ENCODE measurements at regions not wholly inside any gene's neighbourhood (a gene's known extent, or its start where the extent isn't known, plus 50 kb on each side); places are given as distances from the start of the nearest gene placed in this dataset.

DNA sequence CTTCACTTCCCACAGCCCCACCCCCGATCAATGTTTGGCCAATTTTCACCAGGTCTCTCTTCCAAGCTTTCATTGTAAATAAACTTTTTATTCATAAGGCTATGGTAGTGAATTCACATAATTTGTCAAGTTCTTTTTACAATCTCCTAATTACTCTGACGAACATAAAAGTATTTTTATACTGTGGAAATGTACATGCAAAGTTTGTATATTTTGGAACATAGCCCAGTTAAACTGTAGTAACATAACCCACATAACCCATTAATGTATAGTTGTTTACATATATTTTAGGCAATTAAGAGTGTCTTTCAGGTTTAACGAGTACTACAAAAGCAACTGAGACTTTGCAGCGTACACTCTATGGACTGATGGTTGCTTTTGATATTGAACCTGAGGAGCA is 228.3 kb upstream of the ERBB4 start:
- DNase-seq: no peak

DNA sequence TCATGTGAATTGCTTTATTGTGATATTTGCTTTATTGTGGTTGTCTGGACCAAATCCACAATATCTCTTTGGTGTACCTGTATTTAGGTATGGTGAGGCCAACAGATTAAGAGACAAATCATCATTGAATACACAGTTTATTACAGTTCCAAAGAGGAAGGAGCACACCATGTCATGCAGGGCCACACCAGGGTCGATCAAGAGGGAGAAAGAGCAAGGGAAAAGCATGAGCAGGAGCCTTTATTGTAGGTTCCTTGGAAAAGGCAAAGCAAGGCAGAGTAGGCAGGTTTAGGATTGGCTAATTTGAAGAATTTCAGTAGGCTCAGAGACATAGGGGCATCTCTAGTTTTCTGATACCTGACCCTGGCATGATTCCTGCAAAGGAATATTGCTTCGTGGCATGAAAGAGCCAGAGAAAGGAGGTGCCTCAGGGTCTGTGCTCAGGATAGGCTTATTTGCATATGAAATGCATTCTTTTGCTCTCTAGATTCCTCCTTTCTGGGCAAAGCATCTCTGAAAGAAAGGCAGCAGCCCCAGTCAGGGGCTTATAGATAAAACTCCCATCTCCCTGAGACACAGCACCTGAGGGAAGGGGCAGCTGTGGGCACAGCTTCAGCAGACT is 214.2 kb upstream of the ERBB4 start:
- no peak for DNase-seq

DNA sequence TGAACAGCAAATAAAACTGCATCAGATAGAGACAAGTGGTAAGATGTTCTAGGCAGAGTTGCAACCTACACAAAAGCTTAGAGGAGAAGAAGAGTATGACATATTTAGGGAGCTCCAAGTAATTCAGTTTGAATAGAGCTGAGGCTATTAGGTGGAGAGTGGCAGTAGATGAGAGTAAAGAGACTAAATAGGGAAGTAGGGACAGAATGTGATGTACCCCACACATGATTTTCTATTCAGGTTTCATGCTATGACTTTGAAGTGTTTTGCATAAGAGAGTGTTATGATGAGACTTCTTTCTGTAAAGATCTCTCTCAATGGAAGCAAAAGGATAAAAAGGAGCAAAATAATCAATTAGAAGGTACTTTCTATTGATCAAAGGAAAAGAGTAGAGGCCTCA is 206.8 kb upstream of the ERBB4 start:
- DNase-seq: no peak

DNA sequence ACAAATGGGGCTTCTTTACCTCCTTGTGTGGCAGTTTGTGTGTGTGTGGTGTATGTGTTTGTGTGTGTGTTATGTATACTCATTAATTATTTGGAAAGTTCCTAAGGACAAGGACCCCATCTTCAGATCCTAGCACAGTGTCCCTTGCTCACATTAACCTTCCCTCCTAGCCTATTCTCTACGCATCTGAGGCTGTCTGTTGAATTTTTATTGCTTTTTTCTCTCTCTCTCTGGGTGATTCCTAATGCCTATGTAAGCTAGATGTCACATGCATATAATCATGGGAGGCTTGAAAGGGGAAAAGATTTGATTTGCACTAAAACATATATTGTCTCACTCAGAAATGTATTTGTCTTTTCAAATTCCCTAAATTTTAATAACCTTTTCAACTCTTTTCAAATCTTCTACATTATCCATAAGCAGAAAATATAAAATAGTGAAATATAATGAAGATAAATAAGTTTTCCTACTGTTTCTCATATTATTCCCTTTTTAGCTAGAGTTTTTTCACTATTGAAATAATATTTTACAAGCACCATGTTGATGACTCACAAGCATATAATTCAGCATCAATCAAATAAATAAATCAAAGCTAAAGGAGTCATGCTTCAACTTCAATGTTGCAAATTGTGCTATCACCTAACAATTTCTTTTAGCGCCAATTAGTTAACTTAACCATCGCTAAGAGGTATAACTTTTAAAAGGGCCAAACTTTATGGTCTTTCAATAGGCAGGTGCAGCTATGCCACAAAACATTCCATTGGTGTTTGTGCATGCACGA is 199.0 kb upstream of the ERBB4 start:
- DNase-seq: no peak

DNA sequence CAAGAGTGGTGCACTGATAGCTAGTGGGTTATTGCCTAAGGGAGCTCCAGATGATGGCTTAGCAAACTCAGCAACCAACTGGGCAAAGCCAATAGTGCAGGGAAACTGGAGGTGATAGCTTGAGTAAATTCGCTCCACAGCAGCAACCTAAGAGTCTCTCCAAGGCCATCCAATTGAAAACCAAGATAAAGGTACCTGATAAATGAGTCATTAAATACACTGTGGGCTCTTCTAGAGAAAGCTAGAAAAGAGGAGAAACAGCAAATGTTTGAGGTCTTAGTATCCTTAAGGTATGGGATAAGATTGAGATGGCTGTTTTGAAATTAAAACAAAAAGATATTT is 197.8 kb upstream of the ERBB4 start:
- no peak for DNase-seq

DNA sequence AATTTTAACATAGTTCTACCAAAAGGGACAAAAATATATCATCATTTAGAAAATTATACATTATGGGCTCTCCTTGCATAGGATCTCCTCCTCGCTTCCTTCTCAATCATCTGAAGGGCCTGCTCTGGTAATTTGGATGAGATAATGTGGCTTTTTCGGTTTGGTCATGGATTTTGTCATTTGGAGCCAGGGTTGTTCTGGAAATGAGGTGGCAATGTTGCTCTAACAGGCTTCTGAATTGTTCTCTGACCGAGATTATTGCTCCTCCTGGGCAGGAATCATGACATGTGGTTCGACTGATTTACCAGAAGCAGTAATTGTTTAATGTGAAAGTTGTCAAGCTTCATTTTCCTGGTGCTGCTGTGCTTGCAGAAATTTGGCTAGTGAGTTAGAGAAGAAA is 194.7 kb upstream of the ERBB4 start:
- no peak for DNase-seq

DNA sequence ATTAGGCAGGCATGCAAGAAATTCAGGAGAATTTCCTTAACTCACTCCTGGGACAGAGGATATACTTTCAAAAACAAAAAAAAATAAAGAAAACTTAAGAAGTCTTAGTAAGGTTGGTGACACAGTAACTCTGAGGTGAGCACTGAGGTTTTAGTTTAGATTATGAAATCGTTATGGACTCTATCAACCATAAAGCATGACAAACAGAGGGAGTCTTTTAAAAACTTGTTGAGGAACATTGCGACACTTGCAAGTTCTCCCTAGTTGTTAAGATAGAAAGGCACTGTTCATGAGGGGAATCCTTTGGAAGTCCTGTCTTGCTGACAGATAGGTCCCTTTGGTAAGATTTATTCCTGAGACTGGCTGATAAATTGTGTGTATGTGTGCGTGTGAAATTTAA is 194.3 kb upstream of the ERBB4 start:
- no peak for DNase-seq

DNA sequence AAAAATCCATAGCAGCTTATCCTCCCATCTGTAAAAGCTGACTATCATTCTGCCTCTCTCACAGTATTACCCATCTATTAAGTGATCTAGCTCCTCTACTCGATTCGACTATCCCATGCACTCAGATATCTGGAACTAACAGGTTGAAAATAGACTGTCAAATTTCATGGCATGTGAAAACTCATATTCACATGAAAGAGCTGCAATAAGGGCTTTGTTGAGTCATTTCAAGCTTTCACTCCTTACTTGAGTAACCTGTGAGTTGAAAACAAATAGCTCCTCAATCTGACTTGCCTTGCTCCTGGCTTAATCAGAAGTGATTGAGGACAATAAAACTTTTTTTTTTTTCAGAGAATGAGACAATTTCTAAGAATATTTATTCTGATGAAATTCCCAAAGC is 192.4 kb upstream of the ERBB4 start:
- DNase-seq: no peak

DNA sequence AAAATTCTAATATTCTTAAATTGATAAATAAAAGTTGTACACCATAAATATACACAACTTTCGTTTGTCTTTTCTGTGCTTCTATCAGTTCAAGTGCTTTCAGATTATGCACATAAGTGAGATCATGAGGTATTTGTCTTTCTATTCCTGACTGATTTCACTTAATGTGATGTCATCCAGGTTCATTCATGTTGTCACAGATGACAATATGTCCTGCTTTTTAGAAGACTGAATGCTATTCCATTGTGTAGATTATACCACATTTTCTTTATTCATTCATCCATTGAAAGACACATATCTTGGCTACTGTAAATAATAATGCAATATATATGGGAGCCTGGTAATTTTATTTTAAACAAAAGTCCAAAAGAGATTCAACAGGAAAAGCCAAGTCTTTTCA is 190.1 kb upstream of the ERBB4 start:
- no peak for DNase-seq

DNA sequence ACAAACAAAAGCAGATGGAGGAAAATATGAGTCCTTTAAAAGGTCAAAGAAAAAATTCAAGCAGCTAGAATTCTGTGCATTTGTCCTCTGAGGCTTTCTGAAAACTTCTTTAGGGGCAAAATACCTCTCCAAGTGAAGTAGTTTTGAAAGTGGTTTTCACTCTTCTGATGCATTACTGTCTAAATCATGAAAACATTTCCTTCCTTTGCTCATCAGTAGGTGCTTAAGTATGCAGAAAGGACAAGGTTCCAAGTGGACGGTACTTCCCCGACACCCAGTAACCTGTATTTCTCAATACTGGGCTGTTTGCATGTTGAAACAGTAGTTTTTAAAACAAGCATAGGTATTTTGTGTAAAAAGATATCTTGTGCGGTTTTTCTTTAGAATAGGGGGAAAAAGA is 189.1 kb upstream of the ERBB4 start:
- DNase-seq: no peak

DNA sequence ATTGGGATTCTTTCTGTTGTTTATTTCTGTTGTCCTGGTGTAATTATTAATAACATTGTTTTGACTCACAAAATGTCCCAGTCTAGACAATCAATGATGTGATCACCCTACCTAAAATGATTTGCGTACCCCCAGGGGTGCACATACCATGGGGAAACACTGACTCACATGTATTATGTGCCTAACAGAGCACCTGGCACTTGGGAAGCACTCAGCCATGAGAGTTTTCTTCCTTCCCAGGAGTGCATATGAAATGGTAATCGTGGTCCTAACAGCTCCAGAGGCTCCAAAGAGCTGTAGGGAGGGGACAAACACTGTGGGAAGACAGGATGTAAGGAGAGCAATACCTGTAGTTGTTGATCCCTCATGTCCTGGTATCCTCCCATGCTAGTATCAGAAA is 187.8 kb upstream of the ERBB4 start:
- no peak for DNase-seq

DNA sequence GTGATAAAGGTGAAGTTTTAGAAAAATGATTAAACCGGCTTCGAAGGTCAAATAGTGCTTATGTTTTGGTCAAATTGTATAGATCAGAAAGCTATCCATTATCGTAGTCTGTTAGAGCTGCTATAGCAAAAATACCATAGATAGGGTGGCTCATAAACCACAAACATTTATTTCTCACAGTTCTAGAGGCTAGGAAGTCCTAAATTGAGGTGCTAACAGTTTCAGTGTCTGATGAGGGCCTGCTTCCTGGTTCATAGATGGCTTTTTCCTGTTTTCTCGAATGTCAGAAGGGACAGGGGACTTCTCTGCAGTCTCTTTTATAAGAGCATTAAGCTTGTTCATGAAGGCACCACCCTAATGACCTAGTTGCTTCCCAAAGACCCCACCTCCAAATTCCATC is 186.6 kb upstream of the ERBB4 start:
- no peak for DNase-seq

DNA sequence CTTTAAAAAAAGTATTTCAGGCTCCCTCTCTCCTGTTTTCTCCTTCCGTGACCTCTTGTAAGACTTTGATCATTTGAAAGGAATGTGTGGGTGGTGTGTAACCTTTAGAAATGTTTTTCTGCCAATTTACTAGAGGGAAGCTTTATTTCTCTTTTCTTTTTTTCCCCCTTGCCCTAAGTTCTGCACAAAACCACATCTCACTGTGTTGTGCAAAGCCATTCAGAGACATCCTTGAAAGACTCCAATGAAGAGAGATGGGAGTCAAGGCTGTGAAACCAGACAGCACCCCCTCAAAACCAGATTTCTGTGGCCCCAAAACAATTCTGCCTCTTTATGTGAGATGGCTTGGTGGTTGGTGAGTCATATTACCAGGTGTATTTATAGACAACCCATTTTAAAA is 184.6 kb upstream of the ERBB4 start:
- no peak for DNase-seq

DNA sequence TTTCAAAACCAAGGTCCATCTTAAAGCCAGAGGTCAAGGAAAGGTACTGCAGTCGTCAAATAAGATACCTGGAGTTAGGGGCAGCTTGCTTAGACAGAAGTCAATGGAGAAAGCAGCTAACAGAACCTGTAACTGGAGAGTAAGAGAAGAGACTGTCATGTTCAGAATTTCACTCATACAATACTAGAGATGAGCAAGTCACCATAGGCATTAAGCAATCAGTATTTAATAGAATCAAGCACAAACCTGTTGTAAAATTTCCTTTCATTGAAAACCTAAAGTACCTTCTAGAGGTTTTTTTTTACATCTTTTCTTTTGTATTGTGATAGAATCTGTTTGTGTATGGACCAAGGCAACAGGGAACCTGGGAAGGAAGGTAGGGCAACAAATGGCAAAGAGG is 183.4 kb upstream of the ERBB4 start:
- DNase-seq: no peak

DNA sequence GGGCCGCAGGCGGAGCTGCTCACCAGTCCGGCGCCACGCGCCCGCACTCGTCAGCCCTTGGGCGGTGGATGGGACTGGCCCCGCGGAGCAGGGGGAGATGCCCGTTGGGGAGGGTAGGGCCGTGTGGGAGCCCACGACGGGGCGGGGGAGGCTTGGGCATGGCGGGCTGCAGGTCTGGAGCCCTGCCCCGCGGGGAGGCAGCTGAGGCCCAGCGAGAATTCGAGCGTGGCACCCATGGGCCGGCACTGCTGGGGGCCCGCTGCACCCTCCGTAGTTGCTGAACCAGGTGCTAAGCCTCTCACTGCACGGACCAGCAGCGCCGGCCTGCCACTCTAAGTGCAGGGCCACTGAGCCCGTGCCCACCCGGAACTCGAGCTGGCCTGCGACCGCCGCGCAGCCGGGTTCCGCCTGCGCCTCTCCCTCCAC is 182.4 kb upstream of the ERBB4 start:
- no peak for DNase-seq

DNA sequence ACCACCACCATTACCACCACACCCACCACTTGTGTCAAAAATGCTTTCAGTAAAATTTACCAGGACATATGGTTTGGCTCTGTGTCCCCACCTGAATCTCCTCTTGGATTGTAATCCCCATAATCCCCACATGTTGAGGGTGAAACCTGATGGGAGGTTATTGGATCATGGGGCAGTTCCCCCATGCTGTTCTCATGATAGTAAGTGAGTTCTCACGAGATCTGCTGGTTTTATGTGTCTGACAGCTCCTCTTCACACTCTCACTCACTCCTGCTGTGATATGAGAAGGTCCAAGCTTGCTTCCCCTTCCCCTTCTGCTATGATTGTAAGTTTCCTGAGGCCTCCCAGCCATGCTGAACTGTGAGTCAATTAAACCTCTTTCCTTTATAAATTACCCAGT is 176.8 kb upstream of the ERBB4 start:
- peak; percentile 99 for DNase-seq

DNA sequence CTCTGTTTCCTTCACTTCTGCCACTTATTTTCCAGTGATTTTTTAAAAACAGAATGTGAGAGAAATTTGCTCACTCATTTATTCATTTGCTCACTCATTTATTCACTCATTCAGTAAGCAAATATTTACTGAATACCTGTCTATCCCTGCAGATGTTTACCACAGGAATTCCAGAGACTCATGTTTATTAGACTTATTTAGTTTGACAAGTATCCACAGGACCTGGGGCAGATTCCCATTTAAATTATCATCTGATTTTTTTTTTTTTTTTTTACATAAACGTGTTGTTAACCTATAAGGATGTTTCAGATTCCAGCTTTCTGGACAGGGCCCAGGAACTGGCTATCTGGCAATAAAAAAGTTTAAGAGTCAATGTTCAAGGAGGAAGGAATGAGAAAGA is 175.1 kb upstream of the ERBB4 start:
- no peak for DNase-seq

DNA sequence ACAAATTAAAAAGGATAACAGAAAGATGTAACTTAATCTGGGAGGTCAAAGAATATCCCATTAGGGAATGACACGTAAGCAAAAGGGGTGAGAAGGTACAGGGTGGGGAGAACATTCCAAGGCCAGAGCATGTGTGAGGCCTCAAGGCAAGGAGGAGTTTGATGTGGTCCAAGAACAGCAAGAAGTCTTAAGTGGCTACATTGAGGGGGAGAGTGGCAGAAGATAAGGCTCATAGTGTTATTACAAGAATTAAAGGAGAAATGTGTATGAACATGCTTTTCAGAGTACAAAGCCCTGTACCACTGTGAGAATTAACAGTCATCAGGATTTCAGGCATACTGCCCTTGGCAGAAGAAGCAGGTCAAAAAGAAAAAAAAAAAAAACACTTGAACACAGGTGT is 174.4 kb upstream of the ERBB4 start:
- no peak for DNase-seq

DNA sequence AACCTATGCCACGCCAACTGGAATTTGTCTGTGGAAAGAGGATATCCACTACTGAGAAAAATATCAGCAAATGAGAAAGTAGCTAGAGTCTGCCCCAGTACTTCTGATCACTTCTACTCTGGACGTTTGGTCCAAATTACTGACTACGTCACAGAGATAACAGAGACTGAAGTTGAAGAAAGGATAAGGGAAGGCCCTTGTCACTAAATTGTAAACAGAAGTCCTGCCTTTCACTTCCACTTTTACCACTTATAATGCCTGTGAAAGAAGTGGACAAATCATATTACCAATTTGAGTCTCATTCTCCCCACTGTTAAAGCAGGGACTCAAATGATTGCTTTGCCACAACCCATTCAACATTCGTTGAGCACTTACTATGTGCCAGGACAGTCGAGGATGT is 173.9 kb upstream of the ERBB4 start:
- DNase-seq: no peak

DNA sequence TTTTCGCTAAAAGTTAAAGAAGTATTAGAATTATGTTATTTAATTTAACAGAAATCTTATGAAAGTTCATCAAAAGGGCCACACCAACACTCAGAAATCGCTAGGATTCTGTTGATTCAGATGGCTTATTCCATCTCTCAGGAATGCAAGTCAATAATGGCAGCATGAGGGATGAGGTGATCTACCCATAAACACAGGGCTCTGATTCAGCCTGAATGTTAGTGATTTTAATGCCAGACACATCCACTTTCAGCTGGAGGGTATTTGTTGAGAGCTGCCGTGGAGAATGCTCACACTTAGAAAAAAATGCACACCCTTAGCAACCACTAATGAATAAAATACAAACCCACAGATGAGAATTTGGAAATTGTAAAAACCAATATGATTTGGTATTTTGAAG is 173.3 kb upstream of the ERBB4 start:
- DNase-seq: no peak

DNA sequence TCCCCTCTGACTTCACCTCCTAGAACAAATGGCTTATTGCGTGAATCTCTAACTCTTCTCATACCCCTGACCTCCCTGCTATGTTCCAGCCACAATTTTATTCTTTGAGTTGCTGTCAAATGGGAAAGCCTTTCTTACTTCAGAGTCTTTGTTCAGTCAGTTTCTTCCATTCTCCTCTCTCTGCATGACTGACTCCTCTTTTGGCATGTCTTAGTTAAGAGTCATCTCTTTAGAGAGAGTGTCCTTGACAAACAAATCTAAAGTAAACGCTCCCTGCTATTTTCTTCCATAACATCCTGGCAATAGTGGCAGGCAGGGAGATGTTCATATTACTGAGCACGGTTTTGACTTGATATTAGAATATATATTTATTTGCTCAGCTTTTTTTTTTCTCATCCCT is 170.7 kb upstream of the ERBB4 start:
- no peak for DNase-seq

DNA sequence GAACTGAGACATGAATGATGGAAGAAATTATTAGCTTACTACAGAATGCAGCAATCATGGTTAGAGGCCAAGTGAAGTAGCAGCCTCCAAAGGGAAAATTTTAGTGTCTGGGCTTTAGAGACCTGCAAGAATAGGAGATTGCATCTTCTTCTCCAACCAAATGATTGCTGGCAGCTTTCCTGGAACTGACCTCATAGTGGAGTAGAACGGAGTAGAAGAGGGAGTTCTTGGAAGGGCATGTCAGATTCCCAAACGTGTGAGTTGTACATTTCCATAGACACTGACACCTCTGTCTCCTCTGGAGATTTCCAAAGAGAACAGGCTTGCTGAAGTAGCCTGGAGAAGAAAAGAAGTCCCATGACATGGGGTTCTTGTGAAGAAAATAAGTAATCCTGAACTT is 169.8 kb upstream of the ERBB4 start:
- DNase-seq: no peak

DNA sequence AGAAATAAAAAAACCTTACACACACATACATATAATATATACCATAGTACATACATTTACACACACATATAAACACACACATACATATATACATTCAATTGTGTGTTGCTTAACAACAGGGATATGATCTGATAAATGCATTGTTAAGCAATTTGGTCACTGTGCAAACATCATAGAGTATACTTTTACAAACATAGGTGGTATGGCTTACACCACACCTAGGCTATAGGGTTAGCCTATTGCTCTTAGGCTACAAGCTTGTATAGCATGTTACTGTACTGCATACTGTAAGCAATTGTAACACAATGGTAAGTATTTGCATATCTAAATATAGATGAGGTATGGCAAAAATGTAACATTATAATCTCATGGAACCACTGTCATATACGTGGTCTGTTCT is 156.8 kb upstream of the ERBB4 start:
- DNase-seq: no peak

DNA sequence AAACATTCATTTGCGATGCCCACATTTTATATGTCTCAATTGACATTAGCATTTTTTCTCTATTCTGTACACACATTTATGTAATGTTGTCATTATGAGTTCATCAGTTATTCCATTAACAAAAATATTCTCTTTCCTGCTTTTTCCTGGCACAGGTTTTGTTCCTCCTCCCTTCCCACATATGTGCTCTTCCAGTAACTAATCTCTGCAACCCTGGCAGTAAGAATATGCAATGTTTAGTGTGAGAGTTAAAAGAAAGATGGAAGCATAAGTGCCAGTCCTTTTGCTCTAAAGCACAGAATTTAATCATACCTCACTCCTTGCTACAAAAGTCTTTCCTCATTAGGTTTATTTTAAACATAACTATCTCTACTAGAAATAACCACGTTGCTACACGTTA is 155.8 kb upstream of the ERBB4 start:
- DNase-seq: no peak

DNA sequence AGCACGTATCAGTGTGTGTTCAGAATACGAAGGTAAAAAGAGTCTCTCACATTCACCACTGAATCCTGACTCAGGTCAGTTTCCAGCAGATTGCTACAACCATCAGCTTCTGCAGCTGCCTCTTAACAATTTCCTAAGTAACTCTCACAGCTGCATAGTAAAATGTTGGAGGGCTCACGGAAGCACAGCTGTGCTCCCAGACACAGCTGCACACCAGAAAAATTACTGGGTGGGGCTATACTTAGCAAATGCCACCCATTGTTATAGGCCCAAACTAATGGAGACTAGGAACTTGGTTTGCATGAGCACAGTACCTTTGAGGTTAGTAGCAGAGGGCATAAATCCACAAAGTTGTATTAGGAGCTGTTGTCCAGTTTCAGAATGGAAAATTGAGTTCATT is 153.9 kb upstream of the ERBB4 start:
- peak; percentile 14 for DNase-seq

Data from NCI-H82 (cell line).